K562 (cell line): ENCODE measurements at regions not wholly inside any gene's neighbourhood (a gene's known extent, or its start where the extent isn't known, plus 50 kb on each side); places are given as distances from the start of the nearest gene placed in this dataset.

Experiments
- ATAC-seq: fragments of 200-7000 bp; cut with Tn5 transposase; 3 replicates; pipeline ENCODE4 v1.9.1; 2020; ENCODE audit warnings: moderate library complexity
- BruUV-seq: library from RNA; stranded (reverse); fragments of 400-500 nt; replicated peaks from 2 replicates; lab custom pipeline; 2021; lab: Mats Ljungman, UMichigan
- CTCF ChIA-PET: fragments of 300-600 bp; formaldehyde crosslinking; extraction: SDS; loops from one replicate; lab custom pipeline; 2021; ENCODE audit warnings: low intra/inter-chr PET ratio; lab: Yijun Ruan, JAX
- POLR2A ChIA-PET: fragments of 300-600, 350-650 bp; sonication (Branson Sonifier 250); formaldehyde crosslinking; extraction: SDS; loops from one replicate; lab custom pipeline; 2021; ENCODE audit warnings: antibody characterized with exemption, inconsistent platforms; lab: Yijun Ruan, JAX
- DNase-seq, 4 experiments: peaks; one replicate each; pipeline versions ENCODE4 v3.0.0 to v3.0.0-alpha.2; 2011 to 2018; ENCODE audit warnings: low spot score in 3 of 4, mixed read lengths in 3 of 4; ENCODE audit errors: extremely low read depth in 1 of 4
- FAIRE-seq: peaks from 2 replicates; lab custom pipeline; 2011; peaks lifted over from hg19 to GRCh38; lab: Jason Lieb, UNC
- H2AFZ ChIP-seq: 2 replicates; pipeline ENCODE4 v1.6.0; 2011; ENCODE audit warnings: low read depth, low read length, control low read depth, inconsistent platforms
- H3K27ac ChIP-seq: fragments of 200-600 bp; 3 replicates; pipeline ENCODE4 v1.8.0; 2011; ENCODE audit warnings: low read depth, mild to moderate bottlenecking, control low read depth, inconsistent platforms, low read length, moderate library complexity, mixed read lengths; ENCODE audit errors: extremely low read depth
- H3K27me3 ChIP-seq, 2 experiments: fragments of 300-600 bp in 1 of 2; 2 replicates in 1 of 2; 3 replicates in 1 of 2; pipeline versions ENCODE4 v1.6.0 to v1.8.0; 2011; ENCODE audit warnings: inconsistent platforms in 2 of 2, low read length in 2 of 2, mild to moderate bottlenecking in 1 of 2, mixed read lengths in 1 of 2, moderate library complexity in 1 of 2; ENCODE audit not compliant: control insufficient read depth in 2 of 2, insufficient read depth in 2 of 2
- H3K36me3 ChIP-seq: fragments of 300-600 bp; 3 replicates; pipeline ENCODE4 v1.8.0; 2011; ENCODE audit warnings: mild to moderate bottlenecking, low read length, inconsistent platforms; ENCODE audit not compliant: control insufficient read depth, insufficient read depth
- H3K4me1 ChIP-seq, 2 experiments: fragments of 200-600 bp in 1 of 2; replicated peaks in 1 of 2; 2 replicates in 1 of 2; 3 replicates in 1 of 2; pipeline versions ENCODE4 v1.5.1 to v1.8.0; 2011; ENCODE audit warnings: inconsistent platforms in 2 of 2, low read length in 2 of 2, mild to moderate bottlenecking in 1 of 2, mixed read lengths in 1 of 2, moderate library complexity in 1 of 2; ENCODE audit not compliant: control insufficient read depth in 2 of 2, insufficient read depth in 2 of 2
- H3K4me2 ChIP-seq: 2 replicates; pipeline ENCODE4 v1.6.1; 2011; ENCODE audit warnings: low read length, control low read depth, inconsistent platforms, mixed read lengths; ENCODE audit not compliant: insufficient read depth
- H3K4me3 ChIP-seq: fragments of 200-600 bp; sonication (generic), shearing (Covaris generic); 2 replicates; pipeline ENCODE4 v1.5.1; 2016; ENCODE audit warnings: control low read depth, inconsistent platforms
- H3K79me2 ChIP-seq: fragments of 200-600 bp; 3 replicates; pipeline ENCODE4 v1.8.0; 2011; ENCODE audit warnings: low read length, inconsistent platforms; ENCODE audit not compliant: control insufficient read depth, insufficient read depth
- H3K9ac ChIP-seq, 2 experiments: 2 replicates each; pipeline versions ENCODE4 v1.6.0 to v1.6.1; 2011; ENCODE audit warnings: low read depth in 2 of 2, low read length in 2 of 2, control low read depth in 1 of 2, inconsistent platforms in 1 of 2, mild to moderate bottlenecking in 1 of 2, mixed read lengths in 1 of 2; ENCODE audit not compliant: insufficient read depth in 1 of 2
- H3K9me1 ChIP-seq: one replicate; pipeline ENCODE4 v1.6.0; 2011; ENCODE audit warnings: inconsistent platforms, mild to moderate bottlenecking, low read length, moderate library complexity; ENCODE audit not compliant: control insufficient read depth, insufficient read depth
- H3K9me3 ChIP-seq: replicated peaks from 2 replicates; pipeline ENCODE4 v1.5.1; 2011; ENCODE audit warnings: low read depth, low read length, inconsistent platforms; ENCODE audit not compliant: control insufficient read depth, insufficient read depth
- H4K20me1 ChIP-seq: replicated peaks from 2 replicates; pipeline ENCODE4 v1.6.1; 2011; ENCODE audit warnings: low read length, inconsistent platforms, mixed read lengths; ENCODE audit not compliant: control insufficient read depth, insufficient read depth
- FOSL1 ChIP-seq: fragments of 200-800 bp; sonication (Bioruptor generic); conservative IDR thresholded peaks from 2 replicates; pipeline ENCODE4 v1.6.1; 2016; ENCODE audit warnings: missing genetic modification characterization, missing compliant biosample characterization
- GABPB1 ChIP-seq: sonication (generic); formaldehyde crosslinking; IDR thresholded peaks from 2 replicates; pipeline ENCODE4 v1.8.0; 2022; ENCODE audit warnings: mild to moderate bottlenecking, missing genetic modification reagents
- NFIC ChIP-seq: fragments of 450-650 bp; IDR thresholded peaks from 2 replicates; pipeline ENCODE4 v1.6.1; 2017; ENCODE audit warnings: mild to moderate bottlenecking, inconsistent platforms
- WGBS: fragments of 100-300 bp; shearing (Covaris generic); methylation state at CpG from one replicate; pipeline ENCODE4 v1.1.6; 2016; ENCODE audit warnings: low coverage, mixed read lengths; ENCODE audit not compliant: insufficient coverage; ENCODE audit errors: missing lambda C conversion rate; 5-methylcytosine and 5-hydroxymethylcytosine counted together
- in situ Hi-C: fragments of 300-500 bp; cut with MboI; formaldehyde crosslinking; loops from 4 replicates; pipeline ENCODE4 v1.15.0; 2018; ENCODE audit warnings: inconsistent platforms, mixed read lengths
- intact Hi-C: fragments of 100-400 bp; cut with micrococcal nuclease; formaldehyde crosslinking; loops from 2 replicates; pipeline ENCODE4 v1.14.2; 2022
- TF ChIP-seq, protein P1 (sequence below): fragments of 200-800 bp; sonication (Bioruptor generic); IDR thresholded peaks from 2 replicates; pipeline ENCODE4 v1.6.1; 2017; ENCODE audit warnings: missing genetic modification characterization, missing compliant biosample characterization
- TF ChIP-seq, protein P2 (sequence below): fragments of 250-450 bp; sonication (Bioruptor Pico); IDR thresholded peaks from 2 replicates; pipeline ENCODE4 v1.8.0; 2021; ENCODE audit warnings: moderate library complexity, mild to moderate bottlenecking, inconsistent platforms

DNA sequence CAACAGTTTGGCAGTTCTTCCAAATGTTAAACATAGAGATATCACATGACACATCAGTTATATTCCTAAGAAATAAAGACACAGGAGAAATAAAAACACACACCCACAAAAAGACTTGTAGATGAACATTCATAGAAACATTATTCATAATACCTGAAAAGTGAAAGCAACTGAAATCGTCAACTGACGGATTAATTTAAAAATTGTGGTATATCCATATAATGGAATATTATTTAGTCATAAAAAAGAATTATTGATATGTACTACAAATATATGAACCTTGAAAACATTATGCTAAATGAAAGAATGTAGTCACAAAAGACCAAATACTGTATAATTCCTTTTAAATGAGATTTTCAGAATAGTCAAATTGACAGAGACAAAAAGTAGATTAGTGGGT, 330.2 kb upstream of the CD180 start:
- no peak for DNase-seq
- no peaks in the 10 kb centered on the region for H3K9me3 ChIP-seq
- TF ChIP-seq, protein P1, sequence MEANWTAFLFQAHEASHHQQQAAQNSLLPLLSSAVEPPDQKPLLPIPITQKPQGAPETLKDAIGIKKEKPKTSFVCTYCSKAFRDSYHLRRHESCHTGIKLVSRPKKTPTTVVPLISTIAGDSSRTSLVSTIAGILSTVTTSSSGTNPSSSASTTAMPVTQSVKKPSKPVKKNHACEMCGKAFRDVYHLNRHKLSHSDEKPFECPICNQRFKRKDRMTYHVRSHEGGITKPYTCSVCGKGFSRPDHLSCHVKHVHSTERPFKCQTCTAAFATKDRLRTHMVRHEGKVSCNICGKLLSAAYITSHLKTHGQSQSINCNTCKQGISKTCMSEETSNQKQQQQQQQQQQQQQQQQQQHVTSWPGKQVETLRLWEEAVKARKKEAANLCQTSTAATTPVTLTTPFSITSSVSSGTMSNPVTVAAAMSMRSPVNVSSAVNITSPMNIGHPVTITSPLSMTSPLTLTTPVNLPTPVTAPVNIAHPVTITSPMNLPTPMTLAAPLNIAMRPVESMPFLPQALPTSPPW, result no peak
- TF ChIP-seq, protein P2, sequence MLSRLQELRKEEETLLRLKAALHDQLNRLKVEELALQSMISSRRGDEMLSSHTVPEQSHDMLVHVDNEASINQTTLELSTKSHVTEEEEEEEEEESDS, result no peak
- TF ChIP-seq FOSL1 (no peak), GABPB1 (CRISPR knock-in tag) (no peak), NFIC (no peak)
- no peaks in the 10 kb centered on the region for H4K20me1 ChIP-seq
- intact Hi-C loops (no loop called here), in situ Hi-C loops (no loop called here)
- no peaks in the 10 kb centered on the region for H3K27me3 ChIP-seq
- no peak overlapping the region for H2AFZ ChIP-seq
- WGBS, result 0% methylated on average over 2 of the region's 2 CpGs
- no peaks in the 10 kb centered on the region for H3K4me1 ChIP-seq
- H3K9me1 ChIP-seq, result no peaks in the 10 kb centered on the region
- no peaks in the 10 kb centered on the region for H3K79me2 ChIP-seq
- no peaks in the 10 kb centered on the region for H3K36me3 ChIP-seq
- CTCF ChIA-PET, result no interaction called here
- POLR2A ChIA-PET, result no interaction called here
- no peak overlapping the region for H3K9ac ChIP-seq
- no peak overlapping the region for H3K27ac ChIP-seq
- no TSS peak for BruUV-seq
- no peak for ATAC-seq
- no peak overlapping the region for H3K4me2 ChIP-seq
- H3K4me3 ChIP-seq, result no peak overlapping the region
- FAIRE-seq, result no peak
